Keratinocyte (primary cell): ENCODE measurements at regions not wholly inside any gene's neighbourhood (a gene's known extent, or its start where the extent isn't known, plus 50 kb on each side); places are given as distances from the start of the nearest gene placed in this dataset.

Experiments
- DNase-seq: peaks from one replicate; pipeline ENCODE4 v3.0.0-alpha.2; 2011; ENCODE audit warnings: low read depth, missing footprints, low spot score
- FAIRE-seq: peaks from 2 replicates; lab custom pipeline; 2011; peaks lifted over from hg19 to GRCh38; lab: Jason Lieb, UNC
- H2AFZ ChIP-seq: 2 replicates; pipeline ENCODE4 v1.6.0; 2012; ENCODE audit warnings: low read length, control low read depth, inconsistent platforms; ENCODE audit not compliant: control insufficient read depth
- H3K27ac ChIP-seq: 2 replicates; pipeline ENCODE4 v1.5.1; 2011; ENCODE audit warnings: low read length; ENCODE audit not compliant: control insufficient read depth, insufficient read depth
- H3K27me3 ChIP-seq: 3 replicates; pipeline ENCODE4 v1.6.0; 2011; ENCODE audit warnings: low read length; ENCODE audit not compliant: control insufficient read depth, insufficient read depth; ENCODE audit errors: extremely low read depth
- H3K36me3 ChIP-seq, 2 experiments: 2 replicates in 1 of 2; 3 replicates in 1 of 2; pipeline ENCODE4 v1.5.1; 2011; ENCODE audit warnings: low read length in 2 of 2, mild to moderate bottlenecking in 1 of 2; ENCODE audit not compliant: control insufficient read depth in 2 of 2, insufficient read depth in 2 of 2; ENCODE audit errors: extremely low read depth in 1 of 2
- H3K4me1 ChIP-seq: 3 replicates; pipeline ENCODE4 v1.5.1; 2011; ENCODE audit warnings: low read length; ENCODE audit not compliant: control insufficient read depth, insufficient read depth; ENCODE audit errors: extremely low read depth
- H3K4me2 ChIP-seq: 3 replicates; pipeline ENCODE4 v1.6.0; 2011; ENCODE audit warnings: low read depth, low read length; ENCODE audit not compliant: control insufficient read depth, insufficient read depth; ENCODE audit errors: extremely low read depth
- H3K4me3 ChIP-seq, 3 experiments: fragments of 200-600 bp in 1 of 3; sonication (generic) in 1 of 3; 2 replicates in 2 of 3; 3 replicates in 1 of 3; pipeline ENCODE4 v1.5.1; 2011 to 2016; ENCODE audit warnings: low read length in 3 of 3, mild to moderate bottlenecking in 3 of 3, control low read depth in 2 of 3, inconsistent platforms in 1 of 3, low read depth in 1 of 3, mixed read lengths in 1 of 3, mixed run types in 1 of 3, moderate library complexity in 1 of 3; ENCODE audit not compliant: control insufficient read depth in 2 of 3, insufficient read depth in 2 of 3; ENCODE audit errors: extremely low read depth in 1 of 3
- H3K79me2 ChIP-seq: 2 replicates; pipeline ENCODE4 v1.6.0; 2012; ENCODE audit warnings: low read length; ENCODE audit not compliant: control insufficient read depth, insufficient read depth
- H3K9ac ChIP-seq: 3 replicates; pipeline ENCODE4 v1.6.0; 2011; ENCODE audit warnings: low read length; ENCODE audit not compliant: control insufficient read depth, insufficient read depth; ENCODE audit errors: extremely low read depth
- H3K9me1 ChIP-seq: 3 replicates; pipeline ENCODE4 v1.6.0; 2011; ENCODE audit warnings: low read length; ENCODE audit not compliant: control insufficient read depth, insufficient read depth; ENCODE audit errors: extremely low read depth
- H3K9me3 ChIP-seq: 2 replicates; pipeline ENCODE4 v1.5.1; 2012; ENCODE audit warnings: low read depth, low read length; ENCODE audit not compliant: control insufficient read depth
- H4K20me1 ChIP-seq: 3 replicates; pipeline ENCODE4 v1.6.0; 2011; ENCODE audit warnings: low read length; ENCODE audit not compliant: control insufficient read depth, insufficient read depth; ENCODE audit errors: extremely low read depth
- CTCF ChIP-seq, 3 experiments: IDR thresholded peaks in 1 of 3; conservative IDR thresholded peaks in 1 of 3; optimal IDR thresholded peaks in 1 of 3; 2 replicates in 2 of 3; 3 replicates in 1 of 3; pipeline versions ENCODE3 to v1.5.1; 2011; ENCODE audit warnings: low read length in 3 of 3, mild to moderate bottlenecking in 3 of 3, moderate library complexity in 2 of 3, control low read depth in 1 of 3, inconsistent platforms in 1 of 3; ENCODE audit not compliant: insufficient read depth in 2 of 3; ENCODE audit errors: extremely low read depth in 1 of 3
- EZH2 ChIP-seq: IDR thresholded peaks from one replicate; pipeline ENCODE4 v1.6.1; 2012; ENCODE audit warnings: inconsistent platforms, mild to moderate bottlenecking, low read length, moderate library complexity
- dilution Hi-C: fragments of 300-500 bp; cut with MboI; formaldehyde crosslinking; loops from one replicate; pipeline ENCODE4 v1.7.0; 2020; ENCODE audit warnings: low sequenced_read_pairs; ENCODE audit not compliant: extremely low pct_ligation_motif_present

DNA sequence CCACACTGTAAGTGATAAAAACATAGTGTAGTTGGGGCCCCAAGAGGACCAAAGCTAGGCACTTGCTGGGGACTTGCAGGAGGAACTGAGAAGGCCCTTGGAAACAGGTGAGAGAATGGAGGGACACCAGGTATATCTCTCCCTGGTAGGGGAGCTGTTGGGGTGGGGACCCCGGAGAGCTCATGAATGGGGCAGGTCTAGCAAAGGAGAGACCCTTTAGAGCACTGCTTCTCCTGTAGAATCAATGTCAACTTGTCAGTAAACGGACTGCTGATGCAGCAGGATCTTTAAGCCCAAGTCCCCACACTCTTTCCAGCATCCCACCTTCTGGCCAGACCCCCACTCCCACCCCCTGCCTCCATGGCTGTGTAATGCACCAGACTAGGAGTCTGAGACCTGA is 109.6 kb upstream of the THY1 start:
- Histone ChIP-seq H3K4me1 (no peaks in the 10 kb centered on the region), H3K79me2 (no peaks in the 10 kb centered on the region), H2AFZ (no peak overlapping the region), H3K27me3 (peaks cover 38% of the 10 kb centered on the region), H3K36me3 (no peaks in the 10 kb centered on the region), H3K4me3 (no peak overlapping the region), H3K9me3 (no peaks in the 10 kb centered on the region), H3K9me1 (no peaks in the 10 kb centered on the region), H3K27ac (no peak overlapping the region), H3K4me2 (no peak overlapping the region), H4K20me1 (no peaks in the 10 kb centered on the region), H3K9ac (no peak overlapping the region)
- FAIRE-seq (no peak), DNase-seq (no peak)
- TF ChIP-seq EZH2 (no peak), CTCF (optimal IDR thresholded peaks at IDR 0.05 in 1 of 3, IDR thresholded peaks at IDR 0.05 in 1 of 3, conservative IDR thresholded peaks at IDR 0.05 in 1 of 3; ENCODE audit: extremely low read depth in 1 of 3, insufficient read depth in 2 of 3, low read length in 3 of 3) (no peak)
- dilution Hi-C loops, result no loop called here

DNA sequence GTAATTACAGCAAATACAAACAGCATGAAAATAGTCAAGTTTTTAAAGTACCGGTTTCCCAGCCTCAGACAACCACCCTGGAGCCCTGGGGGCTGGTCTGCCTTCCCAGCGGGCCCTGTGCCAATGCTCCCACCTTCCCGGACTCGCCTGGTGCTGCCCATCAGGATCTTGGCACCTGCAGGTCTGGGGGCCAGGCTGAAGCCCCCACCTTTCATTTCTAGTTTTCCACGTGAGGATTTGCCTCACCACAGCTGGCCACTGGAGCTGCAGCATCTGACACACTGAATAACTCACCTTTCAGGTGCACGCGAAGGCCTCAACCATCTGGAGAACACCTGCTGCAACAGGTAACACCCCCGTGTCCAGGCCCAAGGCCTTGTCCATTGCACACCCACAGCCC is 108.7 kb upstream of the THY1 start:
- dilution Hi-C loops, result no loop called here

More for the DNA sequence above, 108.7 kb upstream of the THY1 start:
- Histone ChIP-seq H2AFZ (no peak overlapping the region), H3K9ac (no peak overlapping the region), H3K4me2 (no peak overlapping the region), H3K9me3 (no peaks in the 10 kb centered on the region), H3K27me3 (peaks cover 29% of the 10 kb centered on the region), H4K20me1 (no peaks in the 10 kb centered on the region), H3K79me2 (no peaks in the 10 kb centered on the region), H3K4me3 (no peak overlapping the region), H3K27ac (no peak overlapping the region), H3K4me1 (no peaks in the 10 kb centered on the region), H3K36me3 (no peaks in the 10 kb centered on the region), H3K9me1 (no peaks in the 10 kb centered on the region)
- TF ChIP-seq CTCF (optimal IDR thresholded peaks at IDR 0.05 in 1 of 3, IDR thresholded peaks at IDR 0.05 in 1 of 3, conservative IDR thresholded peaks at IDR 0.05 in 1 of 3; ENCODE audit: extremely low read depth in 1 of 3, insufficient read depth in 2 of 3, low read length in 3 of 3), result no peak
- TF ChIP-seq EZH2, result no peak
- FAIRE-seq (no peak), DNase-seq (no peak)
